8988T (cell line): ENCODE measurements at regions not wholly inside any gene's neighbourhood (a gene's known extent, or its start where the extent isn't known, plus 50 kb on each side); places are given as distances from the start of the nearest gene placed in this dataset.

Experiments
- DNase-seq: peaks from one replicate; pipeline ENCODE4 v3.0.0; 2011

DNA sequence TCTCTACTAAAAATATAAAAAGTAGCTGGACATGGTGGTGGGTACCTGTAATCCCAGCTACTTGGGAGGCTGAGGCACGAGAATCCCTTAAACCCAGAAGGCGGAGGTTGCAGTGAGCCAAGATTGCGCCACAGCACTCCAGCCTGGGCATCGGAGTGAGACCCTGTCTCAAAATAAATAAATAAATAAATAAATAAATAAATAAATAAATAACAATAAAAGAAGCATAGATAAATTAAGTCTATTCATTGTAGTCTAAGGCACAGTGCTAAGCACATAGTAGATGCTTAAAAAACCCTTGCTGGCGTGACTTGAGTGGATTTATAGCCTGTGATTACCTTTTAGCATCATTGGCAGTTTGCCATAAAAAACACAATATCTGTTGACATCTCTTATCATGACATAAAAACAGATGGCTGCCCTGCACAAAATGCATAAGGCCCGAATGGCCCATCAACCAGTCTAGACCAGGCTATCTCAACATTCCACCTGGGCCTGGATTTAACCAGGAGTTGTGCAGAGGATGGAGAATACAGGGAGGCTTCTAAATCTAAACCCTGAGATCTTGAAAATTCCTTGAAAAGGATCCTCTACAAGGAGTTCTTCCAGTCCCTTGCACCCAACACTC, 94.9 kb downstream of the PRLHR start:
- DNase-seq, result no peak

DNA sequence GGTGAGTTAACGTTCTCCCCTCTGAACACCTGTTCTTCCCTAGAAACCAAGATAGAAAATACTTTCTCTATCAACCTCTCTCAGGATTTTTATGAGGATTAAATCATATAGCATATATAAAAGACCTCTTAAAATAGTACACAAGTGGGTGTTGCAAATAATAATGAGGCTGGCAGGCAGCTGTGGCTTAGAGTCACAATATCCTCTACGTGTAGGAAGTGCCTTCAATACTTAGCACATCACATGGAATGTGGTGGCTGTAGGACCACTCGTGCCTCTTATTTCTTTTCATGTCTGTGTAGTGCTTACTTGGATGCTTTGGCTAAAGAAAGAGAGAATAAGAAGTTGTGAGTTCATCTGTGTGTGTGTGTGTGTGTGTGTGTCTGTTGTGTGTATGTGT, 96.3 kb downstream of the PRLHR start:
- no peak for DNase-seq

GRCh38 chr10:118498623-118499022, 96.8 kb downstream of the PRLHR start:
- no peak for DNase-seq

GRCh38 chr10:118497227-118497626, 98.2 kb downstream of the PRLHR start:
- no peak for DNase-seq

DNA sequence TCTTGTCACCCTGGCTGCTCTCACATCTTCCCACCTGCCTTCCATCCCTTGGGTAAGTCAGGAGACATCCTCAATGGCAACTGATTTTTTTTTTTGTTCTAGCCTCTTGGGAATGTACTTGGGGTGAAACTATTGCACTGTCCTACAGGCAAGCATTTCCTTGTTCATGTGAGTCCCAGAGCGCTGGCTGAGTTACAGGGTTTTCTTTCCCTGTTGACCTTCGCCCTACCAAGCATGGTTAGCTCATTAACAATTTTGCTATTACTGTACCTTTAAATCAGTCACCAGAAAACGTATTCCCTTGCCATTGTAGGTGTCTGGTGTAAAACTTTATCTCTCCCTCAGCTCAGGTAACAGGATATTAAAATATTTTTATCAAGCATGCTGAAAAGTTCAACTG, 98.9 kb downstream of the PRLHR start:
- DNase-seq, result no peak

GRCh38 chr10:118495499-118495898, 99.9 kb downstream of the PRLHR start:
- no peak for DNase-seq

GRCh38 chr10:118491055-118491454, 104.4 kb downstream of the PRLHR start:
- no peak for DNase-seq

DNA sequence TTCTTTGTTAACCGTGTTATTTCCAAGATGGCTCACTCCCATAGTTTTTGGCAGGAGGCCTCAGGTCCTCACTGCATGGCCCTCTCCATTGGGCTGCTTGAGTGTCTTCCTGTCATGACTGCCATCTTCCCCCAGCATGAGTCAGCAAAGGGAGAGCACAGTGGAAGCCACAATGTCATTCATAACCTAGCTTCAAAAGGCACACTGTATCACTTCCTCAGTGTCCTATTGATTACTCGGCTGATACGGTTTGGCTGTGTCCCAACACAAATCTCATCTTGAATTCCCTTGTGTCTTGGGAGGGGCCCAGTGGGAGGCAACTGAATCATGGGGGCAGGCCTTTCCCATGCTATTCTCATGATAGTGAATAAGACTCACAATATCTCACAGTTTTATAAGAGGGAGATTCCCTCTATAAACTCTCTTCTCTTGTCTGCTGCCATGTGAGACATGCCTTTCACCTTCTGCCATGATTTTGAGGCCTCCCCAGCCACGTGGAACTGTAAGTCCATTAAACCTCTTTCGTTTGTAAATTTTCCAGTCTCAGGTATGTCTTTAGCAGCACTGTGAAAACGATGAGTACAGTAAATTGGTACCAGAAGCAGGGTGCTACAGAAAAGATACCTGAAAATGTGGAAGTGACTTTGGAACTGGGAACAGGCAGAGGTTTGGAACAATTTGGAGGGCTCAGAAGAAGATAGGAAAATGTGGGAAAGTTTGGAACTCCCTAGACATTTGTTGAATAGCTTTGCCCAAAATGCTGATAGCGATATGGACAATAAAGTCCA, 106.5 kb downstream of the PRLHR start:
- no peak for DNase-seq

DNA sequence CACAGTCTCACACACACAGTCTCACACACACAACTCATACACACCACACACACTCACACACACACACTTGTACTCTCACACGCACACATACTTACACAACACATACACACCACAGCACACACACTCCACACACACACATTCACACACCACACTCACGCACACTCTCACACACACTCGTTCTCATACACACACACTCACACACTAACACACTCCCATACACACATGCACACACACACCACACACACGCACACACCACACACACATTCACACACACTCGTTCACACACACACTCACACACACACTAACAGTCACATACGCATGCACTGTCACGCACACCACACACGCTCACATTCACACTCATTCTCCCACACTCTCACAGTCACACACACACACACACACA, 109.8 kb downstream of the PRLHR start:
- DNase-seq, result no peak

GRCh38 chr10:118484152-118484871, 111.1 kb downstream of the PRLHR start:
- no peak for DNase-seq

GRCh38 chr10:118483496-118483895, 112.0 kb downstream of the PRLHR start:
- no peak for DNase-seq

- DNase-seq, result no peak
Observed at GRCh38 chr10:118482393-118483331, 112.8 kb downstream of the PRLHR start.

DNA sequence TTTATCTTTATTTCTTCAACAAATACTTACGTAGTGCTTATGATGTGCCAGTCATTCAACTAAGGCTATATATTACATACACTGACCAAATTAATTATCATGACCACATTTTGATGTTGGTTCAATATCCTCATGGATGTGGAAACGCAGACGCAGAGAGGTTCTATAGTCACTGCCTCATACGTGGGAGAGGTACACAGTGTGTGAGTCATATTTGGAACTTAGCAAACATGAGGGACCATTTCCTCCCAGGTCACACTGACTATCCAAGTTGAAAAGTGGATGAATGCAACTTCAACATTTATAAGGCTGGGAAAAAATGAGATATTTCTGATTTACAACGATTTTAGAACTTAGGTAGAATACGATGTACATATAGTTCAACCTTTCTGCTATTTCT, 113.6 kb downstream of the PRLHR start:
- no peak for DNase-seq

GRCh38 chr10:118475214-118475613, 120.2 kb downstream of the PRLHR start:
- DNase-seq, result no peak

DNA sequence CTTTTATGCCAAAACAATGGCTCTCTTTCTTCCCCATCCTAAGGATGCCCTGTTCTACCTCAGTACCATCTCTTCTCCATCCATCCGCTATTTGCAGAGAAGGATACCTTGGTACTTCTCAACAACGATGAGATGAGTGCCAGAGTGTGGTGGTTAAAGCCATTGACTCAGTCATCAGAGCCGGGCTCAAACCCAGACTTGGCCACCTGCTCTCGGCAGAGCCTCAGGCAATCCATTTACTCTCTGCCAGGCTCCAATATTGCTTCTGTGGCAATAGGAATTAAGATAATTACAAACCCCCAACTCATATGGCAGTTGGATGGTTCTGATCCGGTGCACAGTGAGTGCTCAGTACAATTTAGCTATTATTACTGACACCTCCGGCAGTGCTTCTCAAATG, 121.3 kb downstream of the PRLHR start:
- no peak for DNase-seq

DNA sequence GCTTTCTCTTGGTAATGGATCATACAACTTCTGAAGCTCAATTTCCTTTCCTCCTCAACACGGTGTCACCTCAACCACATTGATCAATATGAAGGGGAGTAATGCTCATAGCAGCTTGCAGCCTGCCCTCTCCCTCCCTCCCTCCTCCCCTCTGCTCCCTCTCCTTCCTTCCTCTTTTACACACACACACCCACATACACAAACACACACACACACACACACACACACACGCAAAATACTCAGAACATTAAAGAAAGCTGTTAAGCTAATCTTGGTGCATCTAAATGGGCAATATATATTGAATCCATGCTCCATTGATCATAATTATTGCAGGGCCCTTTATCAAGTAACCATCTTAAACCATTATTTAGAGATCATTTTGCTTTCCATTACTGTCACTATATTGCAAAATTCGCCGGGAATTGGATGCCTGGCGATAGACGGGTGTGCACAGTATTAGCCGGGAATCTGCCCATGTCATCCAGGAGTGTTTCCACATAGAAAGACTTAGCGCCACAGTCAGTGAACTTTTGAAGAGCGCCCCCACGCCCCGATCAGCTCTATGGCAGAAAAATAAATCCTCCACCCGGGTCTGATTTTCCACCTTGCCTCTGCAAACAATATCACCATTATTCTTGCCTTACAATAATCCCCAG, 122.0 kb downstream of the PRLHR start:
- no peak for DNase-seq

DNA sequence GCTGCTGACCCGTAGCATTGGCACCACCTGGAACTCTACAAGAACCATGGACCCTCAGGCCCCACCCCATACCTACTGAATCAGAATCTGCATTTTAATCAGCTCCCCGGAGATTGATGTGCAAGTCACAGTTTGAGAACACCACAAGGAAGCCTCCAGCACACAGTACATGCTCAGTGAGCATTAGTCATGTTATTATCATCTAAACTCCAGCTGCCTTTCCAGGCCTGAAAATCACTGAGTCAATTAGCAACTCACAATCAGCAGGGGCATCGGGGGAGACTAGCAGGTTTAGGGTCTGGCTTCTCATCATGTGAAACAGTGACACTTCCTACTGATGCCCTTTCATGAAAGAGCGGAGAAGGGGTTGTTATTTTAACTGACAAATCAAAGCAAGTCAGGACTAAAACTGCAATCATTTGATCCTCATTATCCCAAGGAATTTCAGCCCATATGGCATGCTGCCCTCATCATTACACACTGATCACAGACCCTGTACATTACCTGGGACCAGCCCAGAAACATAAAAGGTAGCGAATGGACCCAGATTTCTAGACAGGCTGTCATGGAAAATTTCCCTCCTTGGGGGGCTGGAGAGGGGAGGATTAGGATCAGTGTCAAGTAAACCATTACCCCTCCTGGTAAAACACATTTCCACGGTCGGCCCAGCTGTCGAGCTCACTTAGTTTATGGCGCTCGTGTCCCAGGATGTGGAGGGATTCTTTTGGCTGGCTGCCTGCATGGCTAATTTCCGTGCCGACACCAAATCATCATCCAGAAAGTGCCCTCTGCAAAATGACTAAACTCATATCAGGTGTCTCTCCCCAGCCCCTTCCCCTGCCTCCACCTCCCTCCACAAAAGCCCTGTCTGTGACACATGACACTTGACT, 122.8 kb downstream of the PRLHR start:
- DNase-seq, result no peak

GRCh38 chr10:118471863-118472262, 123.6 kb downstream of the PRLHR start:
- no peak for DNase-seq

GRCh38 chr10:118470470-118470869, 125.0 kb downstream of the PRLHR start:
- DNase-seq, result no peak

GRCh38 chr10:118467200-118467599, 125.1 kb upstream of the FAM204A start:
- no peak for DNase-seq

- DNase-seq, result no peak
Observed at GRCh38 chr10:118465300-118465874, 123.3 kb upstream of the FAM204A start.
